ENCODE measurements at regions not wholly inside any gene's neighbourhood (a gene's known extent, or its start where the extent isn't known, plus 50 kb on each side); places are given as distances from the start of the nearest gene placed in this dataset.
"Not testable (repeated sequence)": the region's sequence is repeated elsewhere in the genome, so short reads cannot be mapped to it uniquely, and the experiment has no call there.

GRCh38 chr2:91974401-91975129 is 2896.7 kb upstream of the TEKT4 start:
- H3K27me3 ChIP-seq (replicated peaks; ENCODE audit: control insufficient read depth, insufficient read depth, low read length) = no peaks in the 10 kb centered on the region
- no peak overlapping the region for H3K27ac Mint-ChIP-seq (ENCODE audit: unreplicated experiment)
- H3K9me3 Mint-ChIP-seq (ENCODE audit: unreplicated experiment) = no peaks in the 10 kb centered on the region
- ChIA-PET POLR2A (no interaction called here), CTCF (no interaction called here)
- H3K36me3 Mint-ChIP-seq (ENCODE audit: insufficient read depth, unreplicated experiment) = no peaks in the 10 kb centered on the region
- DNase-seq = no peak
- no peaks in the 10 kb centered on the region for H3K36me3 ChIP-seq (ENCODE audit: control insufficient read depth, insufficient read depth, low read length)
- H3K4me1 ChIP-seq = no peaks in the 10 kb centered on the region
- H3K27me3 Mint-ChIP-seq (ENCODE audit: insufficient read depth, unreplicated experiment) = no peaks in the 10 kb centered on the region
- H3K9me3 ChIP-seq = no peaks in the 10 kb centered on the region
- BruUV-seq (replicated peaks) = no TSS peak
- no peak overlapping the region for H3K4me3 ChIP-seq (ENCODE audit: low read depth, low read length)
- H3K4me3 Mint-ChIP-seq (ENCODE audit: unreplicated experiment) = no peak overlapping the region
- no peak for TF ChIP-seq CTCF (IDR thresholded peaks at IDR 0.05; ENCODE audit: insufficient read depth in 1 of 2, low read depth in 1 of 2, low read length in 1 of 2, severe bottlenecking in 1 of 2, unreplicated experiment in 1 of 2)
- no peaks in the 10 kb centered on the region for H3K4me1 Mint-ChIP-seq (ENCODE audit: low read depth, unreplicated experiment)
- intact Hi-C loops (cut with micrococcal nuclease; ENCODE audit: unreplicated experiment) = no loop called here

- DNase-seq = no peak
- Mint-ChIP-seq H3K4me1 (ENCODE audit: low read depth, unreplicated experiment) (no peaks in the 10 kb centered on the region), H3K4me3 (ENCODE audit: unreplicated experiment) (no peak overlapping the region), H3K9me3 (ENCODE audit: unreplicated experiment) (no peaks in the 10 kb centered on the region), H3K36me3 (ENCODE audit: insufficient read depth, unreplicated experiment) (no peaks in the 10 kb centered on the region), H3K27ac (ENCODE audit: unreplicated experiment) (no peak overlapping the region), H3K27me3 (ENCODE audit: insufficient read depth, unreplicated experiment) (no peaks in the 10 kb centered on the region)
- CTCF ChIA-PET = no interaction called here
- Histone ChIP-seq H3K9me3 (no peaks in the 10 kb centered on the region), H3K36me3 (ENCODE audit: control insufficient read depth, insufficient read depth, low read length) (no peaks in the 10 kb centered on the region), H3K4me3 (ENCODE audit: low read depth, low read length) (no peak overlapping the region), H3K4me1 (no peaks in the 10 kb centered on the region), H3K27me3 (replicated peaks; ENCODE audit: control insufficient read depth, insufficient read depth, low read length) (no peaks in the 10 kb centered on the region)
- no TSS peak for BruUV-seq (replicated peaks)
- no peak for TF ChIP-seq CTCF (IDR thresholded peaks at IDR 0.05; ENCODE audit: insufficient read depth in 1 of 2, low read depth in 1 of 2, low read length in 1 of 2, severe bottlenecking in 1 of 2, unreplicated experiment in 1 of 2)
- POLR2A ChIA-PET = no interaction called here
- intact Hi-C loops (cut with micrococcal nuclease; ENCODE audit: unreplicated experiment) = no loop called here
Observed at GRCh38 chr2:91975130-91975491, 2896.1 kb upstream of the TEKT4 start.

GRCh38 chr2:91981016-91981668 is 2890.1 kb upstream of the TEKT4 start:
- CTCF ChIA-PET; H3K4me1 ChIP-seq; H3K36me3 ChIP-seq (ENCODE audit: control insufficient read depth, insufficient read depth, low read length); intact Hi-C loops (cut with micrococcal nuclease; ENCODE audit: unreplicated experiment); H3K4me3 ChIP-seq (ENCODE audit: low read depth, low read length); H3K27me3 ChIP-seq (replicated peaks; ENCODE audit: control insufficient read depth, insufficient read depth, low read length); H3K9me3 ChIP-seq; H3K27ac Mint-ChIP-seq (ENCODE audit: unreplicated experiment); H3K4me3 Mint-ChIP-seq (ENCODE audit: unreplicated experiment); H3K4me1 Mint-ChIP-seq (ENCODE audit: low read depth, unreplicated experiment); BruUV-seq (replicated peaks); DNase-seq; POLR2A ChIA-PET; H3K36me3 Mint-ChIP-seq (ENCODE audit: insufficient read depth, unreplicated experiment); H3K9me3 Mint-ChIP-seq (ENCODE audit: unreplicated experiment); H3K27me3 Mint-ChIP-seq (ENCODE audit: insufficient read depth, unreplicated experiment): not testable (repeated sequence)

GRCh38 chr2:91981669-91982020 is 2889.6 kb upstream of the TEKT4 start:
- CTCF ChIA-PET; intact Hi-C loops (cut with micrococcal nuclease; ENCODE audit: unreplicated experiment); BruUV-seq (replicated peaks); H3K36me3 ChIP-seq (ENCODE audit: control insufficient read depth, insufficient read depth, low read length); H3K9me3 Mint-ChIP-seq (ENCODE audit: unreplicated experiment); H3K4me1 ChIP-seq; H3K4me3 Mint-ChIP-seq (ENCODE audit: unreplicated experiment); H3K4me1 Mint-ChIP-seq (ENCODE audit: low read depth, unreplicated experiment); H3K4me3 ChIP-seq (ENCODE audit: low read depth, low read length); H3K27me3 Mint-ChIP-seq (ENCODE audit: insufficient read depth, unreplicated experiment); H3K27me3 ChIP-seq (replicated peaks; ENCODE audit: control insufficient read depth, insufficient read depth, low read length); DNase-seq; H3K9me3 ChIP-seq; H3K36me3 Mint-ChIP-seq (ENCODE audit: insufficient read depth, unreplicated experiment); POLR2A ChIA-PET: not testable (repeated sequence)
- H3K27ac Mint-ChIP-seq (ENCODE audit: unreplicated experiment) = peak overlapping the region; percentile 11

GRCh38 chr2:91982217-91982616 is 2889.0 kb upstream of the TEKT4 start:
- H3K4me1 Mint-ChIP-seq (ENCODE audit: low read depth, unreplicated experiment); H3K27me3 Mint-ChIP-seq (ENCODE audit: insufficient read depth, unreplicated experiment); H3K4me3 ChIP-seq (ENCODE audit: low read depth, low read length); CTCF ChIA-PET; H3K27me3 ChIP-seq (replicated peaks; ENCODE audit: control insufficient read depth, insufficient read depth, low read length); POLR2A ChIA-PET; intact Hi-C loops (cut with micrococcal nuclease; ENCODE audit: unreplicated experiment); H3K4me1 ChIP-seq; H3K9me3 ChIP-seq; H3K9me3 Mint-ChIP-seq (ENCODE audit: unreplicated experiment); H3K4me3 Mint-ChIP-seq (ENCODE audit: unreplicated experiment); BruUV-seq (replicated peaks); H3K36me3 ChIP-seq (ENCODE audit: control insufficient read depth, insufficient read depth, low read length); DNase-seq; H3K36me3 Mint-ChIP-seq (ENCODE audit: insufficient read depth, unreplicated experiment): not testable (repeated sequence)
- H3K27ac Mint-ChIP-seq (ENCODE audit: unreplicated experiment) = peak overlapping the region; percentile 11

GRCh38 chr2:91983257-91983656 is 2888.0 kb upstream of the TEKT4 start:
- POLR2A ChIA-PET; H3K9me3 ChIP-seq; H3K36me3 Mint-ChIP-seq (ENCODE audit: insufficient read depth, unreplicated experiment); H3K27me3 Mint-ChIP-seq (ENCODE audit: insufficient read depth, unreplicated experiment); H3K27ac Mint-ChIP-seq (ENCODE audit: unreplicated experiment); H3K4me1 Mint-ChIP-seq (ENCODE audit: low read depth, unreplicated experiment); H3K9me3 Mint-ChIP-seq (ENCODE audit: unreplicated experiment); H3K4me3 Mint-ChIP-seq (ENCODE audit: unreplicated experiment); H3K27me3 ChIP-seq (replicated peaks; ENCODE audit: control insufficient read depth, insufficient read depth, low read length); DNase-seq; H3K4me1 ChIP-seq; intact Hi-C loops (cut with micrococcal nuclease; ENCODE audit: unreplicated experiment); H3K4me3 ChIP-seq (ENCODE audit: low read depth, low read length); BruUV-seq (replicated peaks); H3K36me3 ChIP-seq (ENCODE audit: control insufficient read depth, insufficient read depth, low read length); CTCF ChIA-PET: not testable (repeated sequence)

All from Caco-2 (cell line).